Panc1 (cell line): ENCODE measurements at regions not wholly inside any gene's neighbourhood (a gene's known extent, or its start where the extent isn't known, plus 50 kb on each side); places are given as distances from the start of the nearest gene placed in this dataset.

Source experiments
- ATAC-seq: fragments of 200-7000 bp; cut with Tn5 transposase; 2 replicates; pipeline ENCODE4 v1.9.1; 2020; ENCODE audit warnings: mild to moderate bottlenecking, moderate library complexity
- BruUV-seq: library from RNA; stranded (reverse); fragments of 400-500 nt; replicated peaks from 2 replicates; lab custom pipeline; 2021; lab: Mats Ljungman, UMichigan
- CTCF ChIA-PET: fragments of 300-600 bp; sonication (Branson Sonifier 250); formaldehyde crosslinking; loops from one replicate; lab custom pipeline; 2022; ENCODE audit warnings: antibody characterized with exemption; lab: Charles Lee
- POLR2A ChIA-PET: fragments of 300-600 bp; sonication (Branson Sonifier 250); formaldehyde crosslinking; loops from one replicate; lab custom pipeline; 2022; ENCODE audit warnings: antibody characterized with exemption; lab: Charles Lee
- DNase-seq: peaks from one replicate; pipeline ENCODE4 v3.0.0-alpha.2; 2010; ENCODE audit warnings: low read depth, low spot score
- H3K27ac ChIP-seq: 2 replicates; pipeline ENCODE4 v1.5.1; 2011; ENCODE audit warnings: mild to moderate bottlenecking, low read length, inconsistent platforms
- H3K27me3 ChIP-seq: fragments of 200-500 bp; sonication (Bioruptor generic); 2 replicates; pipeline ENCODE4 v1.6.0; 2014; ENCODE audit warnings: low read length, inconsistent platforms; ENCODE audit not compliant: control insufficient read depth, insufficient read depth
- H3K36me3 ChIP-seq: fragments of 200-500 bp; sonication (Bioruptor generic); 2 replicates; pipeline ENCODE4 v1.5.1; 2014; ENCODE audit warnings: inconsistent platforms, mild to moderate bottlenecking, low read length, moderate library complexity; ENCODE audit not compliant: control insufficient read depth, insufficient read depth
- H3K4me1 ChIP-seq: 2 replicates; pipeline ENCODE4 v1.5.1; 2011; ENCODE audit warnings: inconsistent platforms, mild to moderate bottlenecking, low read length, moderate library complexity; ENCODE audit not compliant: control insufficient read depth, insufficient read depth
- H3K4me3 ChIP-seq, 2 experiments: 2 replicates each; pipeline ENCODE4 v1.5.1; 2011 to 2012; ENCODE audit warnings: low read depth in 2 of 2, low read length in 2 of 2, mild to moderate bottlenecking in 2 of 2, inconsistent platforms in 1 of 2, moderate library complexity in 1 of 2
- H3K9me3 ChIP-seq: fragments of 200-500 bp; sonication (Bioruptor generic); 2 replicates; pipeline ENCODE4 v1.5.1; 2014; ENCODE audit warnings: low read depth, mild to moderate bottlenecking, inconsistent platforms, low read length, moderate library complexity; ENCODE audit not compliant: control insufficient read depth, insufficient read depth
- POLR2AphosphoS5 ChIP-seq: IDR thresholded peaks from 2 replicates; pipeline ENCODE4 v1.6.1; 2012; ENCODE audit warnings: mild to moderate bottlenecking, low read depth, low read length, moderate library complexity
- REST ChIP-seq, 2 experiments: IDR thresholded peaks; 2 replicates each; pipeline ENCODE4 v1.6.1; 2011 to 2012; ENCODE audit warnings: low read depth in 2 of 2, control low read depth in 1 of 2, low read length in 1 of 2, mild to moderate bottlenecking in 1 of 2, moderate library complexity in 1 of 2; ENCODE audit not compliant: insufficient read depth in 1 of 2
- SIN3A ChIP-seq: IDR thresholded peaks from 2 replicates; pipeline ENCODE4 v1.6.1; 2012; ENCODE audit warnings: low read depth, mild to moderate bottlenecking, low read length, moderate library complexity, borderline replicate concordance; ENCODE audit not compliant: insufficient read depth
- TCF7L2 ChIP-seq: IDR thresholded peaks from 2 replicates; pipeline ENCODE4 v1.6.1; 2011; ENCODE audit warnings: mild to moderate bottlenecking, low read depth, low read length, inconsistent platforms
- in situ Hi-C: cut with HindIII; loops from 2 replicates; pipeline ENCODE4 v1.10.0; 2016; ENCODE audit warnings: low sequenced_read_pairs, low pct_unique_long_range_greater_than_20kb
- intact Hi-C: fragments of 100-400 bp; cut with micrococcal nuclease; formaldehyde crosslinking; loops from one replicate; pipeline ENCODE4 v1.10.0; 2022; ENCODE audit not compliant: unreplicated experiment
- TF ChIP-seq, protein P1 (sequence below): fragments of 450-650 bp; IDR thresholded peaks from 2 replicates; pipeline ENCODE4 v1.5.1; 2017; ENCODE audit warnings: mild to moderate bottlenecking

DNA sequence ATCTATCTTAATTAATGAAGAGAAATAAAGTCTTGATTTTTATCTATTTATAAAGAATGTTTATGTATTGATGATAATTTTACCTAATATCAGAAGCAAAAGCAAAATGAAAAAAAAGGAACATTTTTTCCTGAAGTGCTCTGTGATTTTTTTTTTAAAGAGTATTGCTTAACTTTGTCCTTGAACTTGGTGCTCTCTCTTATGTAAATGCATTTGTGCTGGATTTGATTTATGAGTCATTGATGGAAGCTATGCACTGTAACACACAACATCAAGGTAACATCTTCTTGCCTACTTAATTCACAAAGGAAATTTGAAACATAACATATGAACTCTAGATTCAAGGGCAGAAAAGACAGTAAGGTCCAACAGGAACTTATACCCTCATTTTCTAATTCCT, 312.9 kb upstream of the CDH19 start:
- BruUV-seq = no TSS peak
- H3K9me3 ChIP-seq = no peaks in the 10 kb centered on the region
- TF ChIP-seq TCF7L2 = no peak
- TF ChIP-seq POLR2AphosphoS5 = no peak
- TF ChIP-seq SIN3A = no peak
- TF ChIP-seq REST (IDR thresholded peaks at IDR 0.05; ENCODE audit: insufficient read depth in 1 of 2, low read depth in 2 of 2, low read length in 1 of 2) = no peak
- TF ChIP-seq, protein P1, sequence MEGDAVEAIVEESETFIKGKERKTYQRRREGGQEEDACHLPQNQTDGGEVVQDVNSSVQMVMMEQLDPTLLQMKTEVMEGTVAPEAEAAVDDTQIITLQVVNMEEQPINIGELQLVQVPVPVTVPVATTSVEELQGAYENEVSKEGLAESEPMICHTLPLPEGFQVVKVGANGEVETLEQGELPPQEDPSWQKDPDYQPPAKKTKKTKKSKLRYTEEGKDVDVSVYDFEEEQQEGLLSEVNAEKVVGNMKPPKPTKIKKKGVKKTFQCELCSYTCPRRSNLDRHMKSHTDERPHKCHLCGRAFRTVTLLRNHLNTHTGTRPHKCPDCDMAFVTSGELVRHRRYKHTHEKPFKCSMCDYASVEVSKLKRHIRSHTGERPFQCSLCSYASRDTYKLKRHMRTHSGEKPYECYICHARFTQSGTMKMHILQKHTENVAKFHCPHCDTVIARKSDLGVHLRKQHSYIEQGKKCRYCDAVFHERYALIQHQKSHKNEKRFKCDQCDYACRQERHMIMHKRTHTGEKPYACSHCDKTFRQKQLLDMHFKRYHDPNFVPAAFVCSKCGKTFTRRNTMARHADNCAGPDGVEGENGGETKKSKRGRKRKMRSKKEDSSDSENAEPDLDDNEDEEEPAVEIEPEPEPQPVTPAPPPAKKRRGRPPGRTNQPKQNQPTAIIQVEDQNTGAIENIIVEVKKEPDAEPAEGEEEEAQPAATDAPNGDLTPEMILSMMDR = no peak
- H3K27ac ChIP-seq = no peak overlapping the region
- intact Hi-C loops (no loop called here), in situ Hi-C loops (no loop called here)
- DNase-seq = no peak
- no peak overlapping the region for H3K4me3 ChIP-seq
- no peaks in the 10 kb centered on the region for H3K36me3 ChIP-seq
- POLR2A ChIA-PET = no interaction called here
- H3K27me3 ChIP-seq = no peaks in the 10 kb centered on the region
- ATAC-seq = no peak
- no peaks in the 10 kb centered on the region for H3K4me1 ChIP-seq
- CTCF ChIA-PET = no interaction called here

DNA sequence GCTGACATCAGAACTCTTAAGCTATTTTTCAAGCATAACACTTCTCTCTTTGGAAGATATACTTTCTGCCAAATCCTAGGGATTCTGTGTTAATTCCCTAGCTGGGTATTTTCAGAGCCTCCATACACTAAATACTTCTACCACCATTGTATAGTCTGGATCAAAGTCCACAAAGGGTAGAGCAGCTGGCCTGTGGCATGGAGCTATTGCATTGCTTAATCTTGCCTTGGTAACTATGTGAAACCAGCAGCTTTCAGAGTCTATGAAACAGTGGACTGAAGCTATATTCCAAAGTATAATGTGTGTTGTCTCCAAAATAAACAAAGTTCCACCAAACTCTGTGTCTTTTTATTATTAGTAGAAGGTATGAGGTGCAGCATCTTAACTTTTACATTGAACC, 296.9 kb upstream of the CDH19 start:
- intact Hi-C loops (no loop called here), in situ Hi-C loops (no loop called here)
- Histone ChIP-seq H3K27ac (no peak overlapping the region), H3K27me3 (no peaks in the 10 kb centered on the region), H3K4me3 (no peak overlapping the region), H3K9me3 (no peaks in the 10 kb centered on the region), H3K4me1 (no peaks in the 10 kb centered on the region), H3K36me3 (no peaks in the 10 kb centered on the region)
- BruUV-seq = no TSS peak
- TF ChIP-seq SIN3A (no peak), TCF7L2 (no peak), REST (IDR thresholded peaks at IDR 0.05; ENCODE audit: insufficient read depth in 1 of 2, low read depth in 2 of 2, low read length in 1 of 2) (no peak), POLR2AphosphoS5 (no peak)
- TF ChIP-seq, protein P1 = no peak
- DNase-seq (no peak), ATAC-seq (no peak)
- CTCF ChIA-PET = no interaction called here
- POLR2A ChIA-PET = no interaction called here
